Glutamatergic neuron (in vitro differentiated cells): ENCODE measurements at regions not wholly inside any gene's neighbourhood (a gene's known extent, or its start where the extent isn't known, plus 50 kb on each side); places are given as distances from the start of the nearest gene placed in this dataset.
A peak's percentile ranks its signal among the peaks of the same experiment; 100 is the strongest.

Experiments used
- DNase-seq: peaks from one replicate; pipeline ENCODE4 v3.0.0; 2022
- H3K27ac Mint-ChIP-seq: one replicate; pipeline ENCODE4 v1.8.0; 2020; ENCODE audit warnings: mild to moderate bottlenecking, mixed read lengths, inconsistent platforms; ENCODE audit not compliant: unreplicated experiment
- H3K27me3 Mint-ChIP-seq: one replicate; pipeline ENCODE4 v1.8.0; 2020; ENCODE audit warnings: mild to moderate bottlenecking, moderate library complexity, mixed read lengths, inconsistent platforms; ENCODE audit not compliant: unreplicated experiment
- H3K36me3 Mint-ChIP-seq: one replicate; pipeline ENCODE4 v1.8.0; 2020; ENCODE audit warnings: mild to moderate bottlenecking, mixed read lengths, inconsistent platforms; ENCODE audit not compliant: unreplicated experiment
- H3K4me1 Mint-ChIP-seq: one replicate; pipeline ENCODE4 v1.8.0; 2020; ENCODE audit warnings: mild to moderate bottlenecking, low read depth, mixed read lengths, inconsistent platforms; ENCODE audit not compliant: unreplicated experiment
- H3K4me3 Mint-ChIP-seq: one replicate; pipeline ENCODE4 v1.8.0; 2020; ENCODE audit warnings: mild to moderate bottlenecking, mixed read lengths, inconsistent platforms; ENCODE audit not compliant: unreplicated experiment
- H3K9me3 Mint-ChIP-seq: one replicate; pipeline ENCODE4 v1.8.0; 2020; ENCODE audit warnings: mild to moderate bottlenecking, moderate library complexity, mixed read lengths, inconsistent platforms; ENCODE audit not compliant: unreplicated experiment
- CTCF ChIP-seq: fragments of 200-600 bp; sonication (generic); IDR thresholded peaks from one replicate; pipeline ENCODE4 v1.5.0; 2021; ENCODE audit not compliant: partially characterized antibody, unreplicated experiment

GRCh38 chr5:117013280-117013877 is 438.8 kb upstream of the SEMA6A start:
- DNase-seq = no peak
- Mint-ChIP-seq H3K27ac (no peak overlapping the region), H3K36me3 (peaks cover 5% of the 10 kb centered on the region), H3K4me1 (no peaks in the 10 kb centered on the region), H3K27me3 (no peaks in the 10 kb centered on the region), H3K9me3 (no peaks in the 10 kb centered on the region), H3K4me3 (no peak overlapping the region)
- no peak for TF ChIP-seq CTCF

- DNase-seq = no peak
- no peak overlapping the region for H3K27ac Mint-ChIP-seq
- TF ChIP-seq CTCF = no peak
These were observed 436.0 kb upstream of the SEMA6A start for GRCh38 chr5:117010574-117010973.

GRCh38 chr5:116998024-116998423 is 423.4 kb upstream of the SEMA6A start:
- no peak overlapping the region for H3K27ac Mint-ChIP-seq
- no peak for DNase-seq
- H3K36me3 Mint-ChIP-seq = no peaks in the 10 kb centered on the region
- peaks cover 2% of the 10 kb centered on the region for H3K27me3 Mint-ChIP-seq
- H3K4me3 Mint-ChIP-seq = no peak overlapping the region
- TF ChIP-seq CTCF = no peak
- H3K9me3 Mint-ChIP-seq = peaks cover 2% of the 10 kb centered on the region
- peaks cover 8% of the 10 kb centered on the region for H3K4me1 Mint-ChIP-seq

More at GRCh38 chr5:117010574-117010973, 436.0 kb upstream of the SEMA6A start:
- no peaks in the 10 kb centered on the region for H3K4me1 Mint-ChIP-seq
- H3K36me3 Mint-ChIP-seq = peaks cover 5% of the 10 kb centered on the region
- H3K4me3 Mint-ChIP-seq = no peak overlapping the region
- no peaks in the 10 kb centered on the region for H3K27me3 Mint-ChIP-seq
- H3K9me3 Mint-ChIP-seq = no peaks in the 10 kb centered on the region

- DNase-seq = no peak
These were observed 418.1 kb upstream of the SEMA6A start for GRCh38 chr5:116992681-116993080.

GRCh38 chr5:116989995-116990394 is 415.4 kb upstream of the SEMA6A start:
- TF ChIP-seq CTCF = peak; percentile 68
- H3K27ac Mint-ChIP-seq = peak overlapping the region; percentile 84
- peak; percentile 43 for DNase-seq

More at GRCh38 chr5:116992681-116993080, 418.1 kb upstream of the SEMA6A start:
- Mint-ChIP-seq H3K4me3 (no peak overlapping the region), H3K27ac (no peak overlapping the region), H3K9me3 (no peaks in the 10 kb centered on the region), H3K36me3 (no peaks in the 10 kb centered on the region), H3K4me1 (peaks cover 24% of the 10 kb centered on the region), H3K27me3 (peaks cover 2% of the 10 kb centered on the region)
- TF ChIP-seq CTCF = no peak

More at GRCh38 chr5:116989995-116990394, 415.4 kb upstream of the SEMA6A start:
- H3K4me1 Mint-ChIP-seq = peaks cover 24% of the 10 kb centered on the region
- no peaks in the 10 kb centered on the region for H3K36me3 Mint-ChIP-seq
- H3K9me3 Mint-ChIP-seq = no peaks in the 10 kb centered on the region
- peaks cover 5% of the 10 kb centered on the region for H3K27me3 Mint-ChIP-seq
- H3K4me3 Mint-ChIP-seq = no peak overlapping the region
